Kidney (tissue), 13 donors: ENCODE measurements at regions not wholly inside any gene's neighbourhood (a gene's known extent, or its start where the extent isn't known, plus 50 kb on each side); places are given as distances from the start of the nearest gene placed in this dataset.

Experiments used
- DNase-seq, 5 donors: peaks; one replicate each; pipeline ENCODE4 v3.0.0-alpha.2; 2013 to 2020
- FAIRE-seq: peaks from 2 replicates; lab custom pipeline; 2012; peaks lifted over from hg19 to GRCh38; lab: Jason Lieb, UNC
- H3K27ac ChIP-seq, 2 donors: one replicate each; pipeline ENCODE4 v1.7.0; 2013; ENCODE audit warnings: low read depth in 2 of 2, low read length in 2 of 2, inconsistent platforms in 1 of 2
- H3K27me3 ChIP-seq: one replicate; pipeline ENCODE4 v1.7.1; 2013; ENCODE audit warnings: low read length, inconsistent platforms; ENCODE audit not compliant: control insufficient read depth, insufficient read depth
- H3K36me3 ChIP-seq, 3 donors: one replicate each; pipeline versions ENCODE4 v1.7.0 to v1.7.1; 2013; ENCODE audit warnings: low read length in 3 of 3, control low read depth in 1 of 3, inconsistent platforms in 1 of 3; ENCODE audit not compliant: insufficient read depth in 3 of 3, control insufficient read depth in 2 of 3
- H3K4me1 ChIP-seq, 3 donors: one replicate each; pipeline versions ENCODE4 v1.7.0 to v1.7.1; 2013; ENCODE audit warnings: low read length in 3 of 3, inconsistent platforms in 1 of 3, low read depth in 1 of 3; ENCODE audit not compliant: control insufficient read depth in 2 of 3, insufficient read depth in 2 of 3
- H3K4me3 ChIP-seq, 3 donors: one replicate each; pipeline versions ENCODE4 v1.7.0 to v1.8.1; 2013; ENCODE audit warnings: low read length in 3 of 3, control low read depth in 1 of 3, inconsistent platforms in 1 of 3
- H3K9ac ChIP-seq, 3 donors: one replicate each; pipeline versions ENCODE4 v1.7.0 to v1.7.1; 2013; ENCODE audit warnings: low read length in 3 of 3, control low read depth in 1 of 3, inconsistent platforms in 1 of 3
- H3K9me3 ChIP-seq, 3 donors: one replicate each; pipeline versions ENCODE4 v1.7.0 to v1.7.1; 2013; ENCODE audit warnings: low read length in 3 of 3, control low read depth in 1 of 3, inconsistent platforms in 1 of 3; ENCODE audit not compliant: control insufficient read depth in 2 of 3, insufficient read depth in 1 of 3
- CTCF ChIP-seq: IDR thresholded peaks from 3 replicates; pipeline ENCODE4 v1.5.1; 2012; ENCODE audit warnings: mild to moderate bottlenecking, moderate library complexity, borderline replicate concordance; ENCODE audit not compliant: insufficient read depth; ENCODE audit errors: extremely low read depth
- intact Hi-C: fragments of 100-400 bp; cut with DNase I; formaldehyde crosslinking; loops from one replicate; pipeline ENCODE4 v1.11.1; 2022
- donor health status: control.
- donor health status: control.
- donor health status: control.
- donor health status: control.
- donor health status: control.
- donor health status: DM: yes; HTN: yes; CAD: no.
- donor health status: Normal renal cell carcinoma (clear cell type).

- H3K27me3 ChIP-seq, result no peaks in the 10 kb centered on the region
- no peak overlapping the region for H3K9ac ChIP-seq
- intact Hi-C loops, result no loop called here
- H3K36me3 ChIP-seq, result no peaks in the 10 kb centered on the region
- no peaks in the 10 kb centered on the region for H3K4me1 ChIP-seq
- H3K4me3 ChIP-seq, result no peak overlapping the region
- DNase-seq, result no peak
- H3K9me3 ChIP-seq, result peaks cover 0 to 6% (median 0%) of the 10 kb centered on the region in 3 donors
- TF ChIP-seq CTCF, result no peak
- no peak overlapping the region for H3K27ac ChIP-seq
- FAIRE-seq, result no peak
These were observed 158.8 kb downstream of the HNRNPD start for GRCh38 chr4:82215039-82215438.

DNA sequence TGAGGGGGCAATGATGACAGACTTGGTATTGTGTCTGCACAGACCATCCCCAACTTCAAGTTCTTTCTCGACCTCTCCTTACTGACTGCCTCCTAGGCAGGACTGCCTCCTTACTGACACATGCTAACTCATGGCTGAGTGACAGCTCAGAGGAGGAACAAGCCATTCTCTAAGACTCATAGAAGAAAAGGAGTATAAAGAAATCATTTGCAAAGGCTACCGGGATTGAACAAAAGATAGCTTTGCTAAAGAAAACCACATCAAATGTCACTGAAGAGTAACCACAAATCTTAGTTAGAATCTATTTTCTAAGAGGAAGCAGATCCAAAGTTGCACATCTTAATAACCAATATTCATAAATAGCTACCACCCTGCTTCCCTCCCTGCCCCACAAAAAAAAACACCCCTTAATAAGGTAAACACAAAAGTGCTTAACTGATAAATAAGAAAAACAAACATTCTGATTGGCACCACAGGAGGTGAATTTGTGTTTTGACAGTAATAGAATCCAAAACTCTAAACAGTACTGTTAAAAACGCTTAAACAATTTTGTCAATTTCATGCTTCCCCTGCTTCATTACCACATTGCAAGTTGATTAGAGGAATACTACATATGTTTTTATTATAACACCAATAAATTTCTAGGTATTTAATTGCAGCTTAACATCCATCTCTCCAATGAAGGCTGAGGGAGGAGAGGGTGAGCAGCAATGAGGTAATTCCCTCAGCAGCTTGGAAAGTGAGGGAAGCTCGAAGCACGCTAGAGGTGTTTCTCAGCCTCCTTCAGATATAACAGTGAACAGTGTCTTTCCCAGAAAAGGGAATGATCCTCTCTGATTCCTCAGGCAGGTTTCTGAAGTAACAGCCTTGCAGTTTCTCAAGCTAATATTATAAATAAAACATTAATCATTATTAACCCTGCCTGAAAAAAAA lies 160.0 kb downstream of the HNRNPD start:
- intact Hi-C loops, result no loop called here
- no peak for TF ChIP-seq CTCF

DNA sequence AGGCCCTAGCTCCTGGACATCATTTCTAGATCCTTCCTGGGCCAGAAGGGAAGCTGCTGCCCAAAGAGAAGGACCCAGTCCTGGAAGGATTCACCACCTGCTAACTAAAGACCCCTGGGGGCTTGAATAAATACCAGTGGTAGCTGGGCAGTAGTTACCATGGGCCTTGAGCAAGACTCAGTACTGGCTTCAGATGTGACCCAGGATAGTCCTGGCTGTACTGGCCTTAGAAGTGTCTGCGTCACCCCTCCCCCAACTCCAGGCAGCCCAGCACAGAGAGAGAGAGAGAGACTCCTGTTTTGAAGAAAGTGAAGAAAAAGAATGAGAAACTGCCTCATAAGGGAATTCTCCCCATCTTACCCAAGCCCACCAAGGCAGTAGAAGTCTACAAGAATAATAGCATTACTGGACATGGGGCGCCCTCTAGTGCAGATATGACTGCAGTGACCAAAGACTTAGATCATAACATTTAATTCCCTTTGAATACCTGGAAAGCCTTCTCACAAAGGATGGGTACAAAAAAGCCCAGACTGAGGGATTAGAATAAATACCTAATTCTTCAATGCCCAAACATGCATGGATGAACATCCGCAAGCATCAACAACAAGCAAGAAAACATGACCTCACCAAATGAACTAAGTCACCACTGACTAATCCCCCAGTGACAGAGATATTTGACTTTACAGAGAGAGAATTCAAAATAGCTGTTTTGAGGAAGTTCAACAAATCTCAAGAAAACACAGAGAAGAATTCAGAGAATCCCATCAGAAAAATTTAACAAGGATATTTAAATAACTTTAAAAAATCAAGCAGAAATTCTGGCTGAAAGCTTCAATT lies 171.8 kb downstream of the HNRNPD start:
- H3K36me3 ChIP-seq, result no peaks in the 10 kb centered on the region
- H3K27me3 ChIP-seq, result no peaks in the 10 kb centered on the region
- no peak overlapping the region for H3K4me3 ChIP-seq
- intact Hi-C loops, result loop anchor here (10.0 kb wide), 1 partner anchor 797 kb away; no protein-coding TSS in a partner anchor
- H3K4me1 ChIP-seq, result no peaks in the 10 kb centered on the region
- H3K27ac ChIP-seq, result no peak overlapping the region
- H3K9me3 ChIP-seq, result peaks cover 0 to 5% (median 0%) of the 10 kb centered on the region in 3 donors
- no peak overlapping the region for H3K9ac ChIP-seq
- peak; percentile 57 for TF ChIP-seq CTCF
- DNase-seq, result peak in 4 of 5 donors; percentile 44 to 73 (median 56)
- no peak for FAIRE-seq

More for the DNA sequence above, 160.0 kb downstream of the HNRNPD start:
- H3K9me3 ChIP-seq, result peaks cover 0 to 6% (median 0%) of the 10 kb centered on the region in 3 donors
- no peak overlapping the region for H3K9ac ChIP-seq
- DNase-seq (no peak), FAIRE-seq (no peak)
- no peaks in the 10 kb centered on the region for H3K4me1 ChIP-seq
- no peak overlapping the region for H3K4me3 ChIP-seq
- no peak overlapping the region for H3K27ac ChIP-seq
- H3K36me3 ChIP-seq, result no peaks in the 10 kb centered on the region
- H3K27me3 ChIP-seq, result no peaks in the 10 kb centered on the region
